OCI-LY1 (cell line): ENCODE measurements at regions not wholly inside any gene's neighbourhood (a gene's known extent, or its start where the extent isn't known, plus 50 kb on each side); places are given as distances from the start of the nearest gene placed in this dataset.
"Not testable (repeated sequence)": the region's sequence is repeated elsewhere in the genome, so short reads cannot be mapped to it uniquely, and the experiment has no call there.

ENCODE experiments used
- H2AFZ ChIP-seq: fragments of 200-600 bp; sonication (generic), shearing (Covaris generic); 2 replicates; pipeline ENCODE4 v1.6.0; 2014; ENCODE audit warnings: antibody characterized with exemption, mild to moderate bottlenecking, low read length
- H3F3A ChIP-seq: fragments of 200-600 bp; sonication (generic), shearing (Covaris generic); 2 replicates; pipeline ENCODE4 v1.6.0; 2014; ENCODE audit warnings: mild to moderate bottlenecking, antibody characterized with exemption, low read length, moderate library complexity; ENCODE audit not compliant: insufficient read depth
- H3K27ac ChIP-seq: fragments of 200-600 bp; sonication (generic); 2 replicates; pipeline ENCODE4 v1.5.1; 2014; ENCODE audit warnings: low read length, mixed run types, mild to moderate bottlenecking, low read depth; ENCODE audit not compliant: poor library complexity, severe bottlenecking
- H3K27me3 ChIP-seq: fragments of 200-600 bp; sonication (generic); 2 replicates; pipeline ENCODE4 v1.6.0; 2014; ENCODE audit warnings: antibody characterized with exemption, mild to moderate bottlenecking, low read length, moderate library complexity; ENCODE audit not compliant: insufficient read depth
- H3K36me3 ChIP-seq: fragments of 200-600 bp; sonication (generic); 2 replicates; pipeline ENCODE4 v1.6.1; 2014; ENCODE audit warnings: mild to moderate bottlenecking, antibody characterized with exemption, low read length, moderate library complexity, mixed read lengths; ENCODE audit not compliant: insufficient read depth
- H3K4me1 ChIP-seq: fragments of 200-600 bp; sonication (generic); 2 replicates; pipeline ENCODE4 v1.5.1; 2014; ENCODE audit warnings: mild to moderate bottlenecking, low read length, moderate library complexity; ENCODE audit not compliant: insufficient read depth, severe bottlenecking
- H3K4me2 ChIP-seq: fragments of 200-600 bp; sonication (generic), shearing (Covaris generic); 2 replicates; pipeline ENCODE4 v1.6.1; 2014; ENCODE audit warnings: low read length
- H3K4me3 ChIP-seq: fragments of 200-600 bp; sonication (generic); 2 replicates; pipeline ENCODE4 v1.5.1; 2014; ENCODE audit warnings: low read length, low read depth, mild to moderate bottlenecking, mixed read lengths; ENCODE audit not compliant: poor library complexity, severe bottlenecking
- H3K79me2 ChIP-seq: fragments of 200-600 bp; shearing (Covaris generic); 2 replicates; pipeline ENCODE4 v1.6.1; 2016; ENCODE audit warnings: mixed run types, low read length, mixed read lengths; ENCODE audit not compliant: insufficient read depth
- H3K9ac ChIP-seq: fragments of 200-600 bp; sonication (generic), shearing (Covaris generic); 2 replicates; pipeline ENCODE4 v1.6.1; 2014; ENCODE audit warnings: mild to moderate bottlenecking, low read length, mixed read lengths
- H3K9me2 ChIP-seq: fragments of 200-600 bp; sonication (generic), shearing (Covaris generic); 2 replicates; pipeline ENCODE4 v1.6.1; 2014; ENCODE audit warnings: low read depth, mild to moderate bottlenecking, low read length, mixed read lengths
- H3K9me3 ChIP-seq: fragments of 200-600 bp; shearing (Covaris generic); 2 replicates; pipeline ENCODE4 v1.6.1; 2014; ENCODE audit warnings: low read length, mixed read lengths
- H4K20me1 ChIP-seq: fragments of 200-600 bp; sonication (generic), shearing (Covaris generic); 2 replicates; pipeline ENCODE4 v1.6.0; 2016; ENCODE audit warnings: mild to moderate bottlenecking, low read length; ENCODE audit not compliant: insufficient read depth
- CTCF ChIP-seq: fragments of 200-600 bp; sonication (generic), shearing (Covaris generic); IDR thresholded peaks from 2 replicates; pipeline ENCODE4 v1.5.1; 2017; ENCODE audit warnings: mild to moderate bottlenecking, antibody characterized with exemption, low read length, moderate library complexity, mixed read lengths
- EZH2 ChIP-seq: fragments of 200-600 bp; sonication (generic), shearing (Covaris generic); IDR thresholded peaks from 2 replicates; pipeline ENCODE4 v1.8.0; 2017; ENCODE audit warnings: borderline replicate concordance, mixed run types, mild to moderate bottlenecking, antibody characterized with exemption, low read length, moderate library complexity, mixed read lengths

GRCh38 chr9:40907657-40908624 lies 220.5 kb downstream of the FOXD4L6 start:
- Histone ChIP-seq H3K27ac (no peak overlapping the region), H3K9me2 (no peaks in the 10 kb centered on the region), H3K27me3 (0 out of 2 replicates have a peak, but pooled peaks cover 4% of the 10 kb centered on the region), H3K79me2 (no peaks in the 10 kb centered on the region), H3K4me3 (no peak overlapping the region), H3K4me1 (no peaks in the 10 kb centered on the region), H4K20me1 (no peaks in the 10 kb centered on the region), H3K9ac (no peak overlapping the region), H3K4me2 (no peak overlapping the region), H3K9me3 (no peaks in the 10 kb centered on the region), H3K36me3 (no peaks in the 10 kb centered on the region), H2AFZ (no peak overlapping the region), H3F3A (no peaks in the 10 kb centered on the region)
- TF ChIP-seq CTCF, result no peak
- no peak for TF ChIP-seq EZH2

GRCh38 chr9:40906879-40907278 lies 221.6 kb downstream of the FOXD4L6 start:
- H3K9ac ChIP-seq, H3K4me3 ChIP-seq, H3K9me3 ChIP-seq, H3K27me3 ChIP-seq, H3K4me2 ChIP-seq, H3F3A ChIP-seq, H3K4me1 ChIP-seq, H3K79me2 ChIP-seq, H3K9me2 ChIP-seq, H4K20me1 ChIP-seq, H2AFZ ChIP-seq, H3K36me3 ChIP-seq, H3K27ac ChIP-seq: not testable (repeated sequence)

- not testable (repeated sequence) for H3K27me3 ChIP-seq, H3K4me2 ChIP-seq, H3K9me3 ChIP-seq
Observed at GRCh38 chr9:40892315-40892714, 236.2 kb downstream of the FOXD4L6 start.

GRCh38 chr9:40885858-40886257 lies 242.6 kb downstream of the FOXD4L6 start:
- H3K36me3 ChIP-seq, H3K79me2 ChIP-seq, H3K9me2 ChIP-seq, H3K27me3 ChIP-seq, H4K20me1 ChIP-seq, H3K9me3 ChIP-seq, H3K4me2 ChIP-seq, H3K4me3 ChIP-seq, H2AFZ ChIP-seq, H3F3A ChIP-seq, H3K9ac ChIP-seq, H3K27ac ChIP-seq, H3K4me1 ChIP-seq: not testable (repeated sequence)

More at GRCh38 chr9:40892315-40892714, 236.2 kb downstream of the FOXD4L6 start:
- not testable (repeated sequence) for H3F3A ChIP-seq, H3K27ac ChIP-seq, H3K4me3 ChIP-seq, H2AFZ ChIP-seq, H3K9ac ChIP-seq, H4K20me1 ChIP-seq, H3K36me3 ChIP-seq, H3K4me1 ChIP-seq, H3K9me2 ChIP-seq, H3K79me2 ChIP-seq

- not testable (repeated sequence) for H3F3A ChIP-seq, H3K4me2 ChIP-seq, H3K4me3 ChIP-seq, H3K79me2 ChIP-seq, H3K36me3 ChIP-seq, H2AFZ ChIP-seq, H3K4me1 ChIP-seq, H3K9me3 ChIP-seq, H3K9ac ChIP-seq, H3K27ac ChIP-seq, H3K27me3 ChIP-seq, H4K20me1 ChIP-seq, H3K9me2 ChIP-seq
Observed at GRCh38 chr9:40884902-40885490, 243.5 kb downstream of the FOXD4L6 start.
